Gastroesophageal sphincter (tissue), 3 donors: ENCODE measurements at regions not wholly inside any gene's neighbourhood (a gene's known extent, or its start where the extent isn't known, plus 50 kb on each side); places are given as distances from the start of the nearest gene placed in this dataset.
"Not testable (repeated sequence)": the region's sequence is repeated elsewhere in the genome, so short reads cannot be mapped to it uniquely, and the experiment has no call there.

Source experiments
- EP300 ChIP-seq: sonication (generic); formaldehyde crosslinking; IDR thresholded peaks from one replicate; pipeline ENCODE4 v1.6.1; 2017; ENCODE audit warnings: antibody characterized with exemption, mild to moderate bottlenecking
- POLR2AphosphoS5 ChIP-seq: sonication (generic); formaldehyde crosslinking; IDR thresholded peaks from one replicate; pipeline ENCODE4 v1.6.1; 2017; ENCODE audit warnings: antibody characterized with exemption
- TF ChIP-seq, protein P1 (sequence below), 4 experiments: fragments of 200-600 bp in 2 of 4; fragments of 450-650 bp in 2 of 4; sonication (generic) in 1 of 4; IDR thresholded peaks; one replicate each; pipeline ENCODE4 v1.5.1; 2017 to 2019; ENCODE audit warnings: antibody characterized with exemption in 4 of 4, mild to moderate bottlenecking in 2 of 4, moderate library complexity in 2 of 4

DNA sequence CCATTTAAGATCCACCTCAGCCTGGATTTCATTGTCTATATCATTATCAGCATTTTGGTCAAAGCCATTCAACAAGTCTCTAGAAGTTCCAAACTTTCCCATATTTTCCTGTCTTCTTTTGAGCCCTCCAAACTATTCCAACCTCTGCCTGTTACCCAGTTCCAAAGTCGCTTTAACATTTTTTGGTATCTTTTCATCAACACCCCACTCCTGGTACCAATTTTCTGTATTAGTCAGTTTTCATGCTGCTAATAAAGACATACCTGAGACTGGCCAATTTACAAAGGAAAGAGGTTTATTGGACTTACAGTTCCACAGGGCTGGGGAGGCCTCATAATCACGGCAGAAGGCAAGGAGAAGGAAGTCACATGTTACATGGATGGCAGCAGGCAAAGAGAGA lies 982.9 kb downstream of the TAF11L14 start:
- TF ChIP-seq, protein P1, sequence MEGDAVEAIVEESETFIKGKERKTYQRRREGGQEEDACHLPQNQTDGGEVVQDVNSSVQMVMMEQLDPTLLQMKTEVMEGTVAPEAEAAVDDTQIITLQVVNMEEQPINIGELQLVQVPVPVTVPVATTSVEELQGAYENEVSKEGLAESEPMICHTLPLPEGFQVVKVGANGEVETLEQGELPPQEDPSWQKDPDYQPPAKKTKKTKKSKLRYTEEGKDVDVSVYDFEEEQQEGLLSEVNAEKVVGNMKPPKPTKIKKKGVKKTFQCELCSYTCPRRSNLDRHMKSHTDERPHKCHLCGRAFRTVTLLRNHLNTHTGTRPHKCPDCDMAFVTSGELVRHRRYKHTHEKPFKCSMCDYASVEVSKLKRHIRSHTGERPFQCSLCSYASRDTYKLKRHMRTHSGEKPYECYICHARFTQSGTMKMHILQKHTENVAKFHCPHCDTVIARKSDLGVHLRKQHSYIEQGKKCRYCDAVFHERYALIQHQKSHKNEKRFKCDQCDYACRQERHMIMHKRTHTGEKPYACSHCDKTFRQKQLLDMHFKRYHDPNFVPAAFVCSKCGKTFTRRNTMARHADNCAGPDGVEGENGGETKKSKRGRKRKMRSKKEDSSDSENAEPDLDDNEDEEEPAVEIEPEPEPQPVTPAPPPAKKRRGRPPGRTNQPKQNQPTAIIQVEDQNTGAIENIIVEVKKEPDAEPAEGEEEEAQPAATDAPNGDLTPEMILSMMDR (IDR thresholded peaks at IDR 0.05), result not testable (repeated sequence)
- TF ChIP-seq POLR2AphosphoS5, EP300: not testable (repeated sequence)
